CD4-positive, alpha-beta T cell (primary cell): ENCODE measurements at regions not wholly inside any gene's neighbourhood (a gene's known extent, or its start where the extent isn't known, plus 50 kb on each side); places are given as distances from the start of the nearest gene placed in this dataset.

Experiments used
- ATAC-seq: fragments of 200-7000 bp; cut with Tn5 transposase; one replicate; pipeline ENCODE4 v1.10.0; 2022; ENCODE audit warnings: mild to moderate bottlenecking; ENCODE audit not compliant: poor library complexity
- CTCF ChIA-PET: fragments of 350-600 bp; sonication (Branson Sonifier 250); formaldehyde crosslinking; loops from one replicate; lab custom pipeline; 2021; ENCODE audit warnings: antibody characterized with exemption, inconsistent platforms; lab: Charles Lee
- POLR2A ChIA-PET: fragments of 350-600 bp; sonication (Branson Sonifier 250); formaldehyde crosslinking; loops from one replicate; lab custom pipeline; 2021; ENCODE audit warnings: antibody characterized with exemption, inconsistent platforms; lab: Charles Lee
- DNase-seq, 14 experiments: peaks; one replicate each; pipeline ENCODE4 v3.0.0-alpha.2; 2013 to 2020; ENCODE audit warnings: mixed read lengths in 2 of 14
- H3K27ac ChIP-seq, 2 donors: one replicate each; pipeline versions ENCODE4 v1.5.1 to v1.7.0; 2013; ENCODE audit warnings: low read length in 2 of 2, low read depth in 1 of 2, mild to moderate bottlenecking in 1 of 2
- H3K27me3 ChIP-seq, 2 experiments: 1 replicate in 1 of 2; 2 replicates in 1 of 2; pipeline versions ENCODE4 v1.6.1 to v1.7.0; 2013; ENCODE audit warnings: low read length in 2 of 2, control low read depth in 1 of 2, mild to moderate bottlenecking in 1 of 2, moderate library complexity in 1 of 2; ENCODE audit not compliant: insufficient read depth in 2 of 2, control insufficient read depth in 1 of 2
- H3K36me3 ChIP-seq: one replicate; pipeline ENCODE4 v1.6.1; 2013; ENCODE audit warnings: low read length, control low read depth; ENCODE audit not compliant: insufficient read depth
- H3K4me1 ChIP-seq: one replicate; pipeline ENCODE4 v1.6.1; 2013; ENCODE audit warnings: low read length, control low read depth; ENCODE audit not compliant: insufficient read depth
- H3K4me3 ChIP-seq: one replicate; pipeline ENCODE4 v1.5.1; 2013; ENCODE audit warnings: mild to moderate bottlenecking, low read length, moderate library complexity
- H3K9me3 ChIP-seq, 2 experiments: 1 replicate in 1 of 2; 2 replicates in 1 of 2; pipeline versions ENCODE4 v1.6.1 to v1.7.0; 2013; ENCODE audit warnings: low read length in 2 of 2, mild to moderate bottlenecking in 2 of 2, control low read depth in 1 of 2, moderate library complexity in 1 of 2; ENCODE audit not compliant: control insufficient read depth in 1 of 2, insufficient read depth in 1 of 2
- H3K27ac Mint-ChIP-seq: one replicate; pipeline ENCODE4 v1.8.0; 2020; ENCODE audit warnings: mixed read lengths
- H3K27me3 Mint-ChIP-seq: one replicate; pipeline ENCODE4 v1.8.0; 2021; ENCODE audit warnings: mixed read lengths
- H3K36me3 Mint-ChIP-seq: one replicate; pipeline ENCODE4 v1.8.0; 2021; ENCODE audit warnings: low read depth, mixed read lengths
- H3K4me1 Mint-ChIP-seq: one replicate; pipeline ENCODE4 v1.8.0; 2021; ENCODE audit warnings: low read depth, mixed read lengths
- H3K4me3 Mint-ChIP-seq: one replicate; pipeline ENCODE4 v1.8.0; 2020; ENCODE audit warnings: mild to moderate bottlenecking, mixed read lengths
- H3K9me3 Mint-ChIP-seq: one replicate; pipeline ENCODE4 v1.8.0; 2020; ENCODE audit warnings: mixed read lengths
- CTCF ChIP-seq: fragments of 200-600 bp; IDR thresholded peaks from one replicate; pipeline ENCODE4 v1.8.0; 2022; ENCODE audit warnings: antibody characterized with exemption, mild to moderate bottlenecking
- intact Hi-C, 2 experiments: fragments of 100-400 bp; cut with DNase I in 1 of 2; cut with micrococcal nuclease in 1 of 2; formaldehyde crosslinking; loops; one replicate each; pipeline versions ENCODE4 v1.15.1 to v1.9.0; 2023 to 2025; cut with DNase I, micrococcal nuclease

GRCh38 chr19:32294871-32295438 lies 50.5 kb upstream of the ZNF507 start:
- CTCF ChIA-PET: no interaction called here
- H3K27me3 ChIP-seq: no peaks in the 10 kb centered on the region
- no peak overlapping the region for H3K27ac ChIP-seq
- intact Hi-C loops: no loop called here
- Mint-ChIP-seq H3K36me3 (no peaks in the 10 kb centered on the region), H3K4me1 (no peaks in the 10 kb centered on the region), H3K27me3 (peaks cover 9% of the 10 kb centered on the region), H3K9me3 (peaks cover 6% of the 10 kb centered on the region), H3K27ac (no peak overlapping the region), H3K4me3 (no peak overlapping the region)
- no peaks in the 10 kb centered on the region for H3K4me1 ChIP-seq
- no peak overlapping the region for H3K4me3 ChIP-seq
- DNase-seq (no peak), ATAC-seq (no peak)
- H3K36me3 ChIP-seq: no peaks in the 10 kb centered on the region
- POLR2A ChIA-PET: no interaction called here
- TF ChIP-seq CTCF: no peak
- H3K9me3 ChIP-seq: no peaks in the 10 kb centered on the region
